Hematopoietic multipotent progenitor cell treated with erythropoietin and hydrocortisone succinate and interleukin-3 and kit ligand, for 17 days (in vitro differentiated cells): ENCODE measurements at regions not wholly inside any gene's neighbourhood (a gene's known extent, or its start where the extent isn't known, plus 50 kb on each side); places are given as distances from the start of the nearest gene placed in this dataset.

ENCODE experiments used
- DNase-seq: peaks from one replicate; pipeline ENCODE4 v3.0.0-alpha.2; 2015; ENCODE audit warnings: low spot score

- DNase-seq: no peak
These were observed 303.6 kb downstream of the MATN1 start for GRCh38 chr1:30419831-30420230.

GRCh38 chr1:30418939-30419720, 304.3 kb downstream of the MATN1 start:
- no peak for DNase-seq

- no peak for DNase-seq
These were observed 305.1 kb downstream of the MATN1 start for GRCh38 chr1:30418061-30418938.

- DNase-seq: no peak
These were observed 305.7 kb downstream of the MATN1 start for GRCh38 chr1:30417701-30418046.

GRCh38 chr1:30417001-30417700, 306.2 kb downstream of the MATN1 start:
- DNase-seq: no peak

GRCh38 chr1:30416221-30416820, 307.1 kb downstream of the MATN1 start:
- DNase-seq: no peak

- no peak for DNase-seq
These were observed 308.0 kb downstream of the MATN1 start for GRCh38 chr1:30415171-30415940.

GRCh38 chr1:30414851-30415165, 308.6 kb downstream of the MATN1 start:
- no peak for DNase-seq

- no peak for DNase-seq
These were observed 309.1 kb downstream of the MATN1 start for GRCh38 chr1:30414086-30414850.

- DNase-seq: no peak
These were observed 309.8 kb downstream of the MATN1 start for GRCh38 chr1:30413606-30414005.

- DNase-seq: no peak
These were observed 310.3 kb downstream of the MATN1 start for GRCh38 chr1:30413111-30413440.

GRCh38 chr1:30412241-30413110, 310.9 kb downstream of the MATN1 start:
- DNase-seq: no peak

GRCh38 chr1:30411206-30411605, 312.2 kb downstream of the MATN1 start:
- DNase-seq: no peak

GRCh38 chr1:30410153-30410851, 313.1 kb downstream of the MATN1 start:
- DNase-seq: no peak

- no peak for DNase-seq
These were observed 313.8 kb downstream of the MATN1 start for GRCh38 chr1:30409476-30410152.

GRCh38 chr1:30407865-30408580, 315.4 kb downstream of the MATN1 start:
- DNase-seq: no peak

GRCh38 chr1:30406996-30407864, 316.2 kb downstream of the MATN1 start:
- no peak for DNase-seq
